ENCODE measurements at regions not wholly inside any gene's neighbourhood (a gene's known extent, or its start where the extent isn't known, plus 50 kb on each side); places are given as distances from the start of the nearest gene placed in this dataset.

DNA sequence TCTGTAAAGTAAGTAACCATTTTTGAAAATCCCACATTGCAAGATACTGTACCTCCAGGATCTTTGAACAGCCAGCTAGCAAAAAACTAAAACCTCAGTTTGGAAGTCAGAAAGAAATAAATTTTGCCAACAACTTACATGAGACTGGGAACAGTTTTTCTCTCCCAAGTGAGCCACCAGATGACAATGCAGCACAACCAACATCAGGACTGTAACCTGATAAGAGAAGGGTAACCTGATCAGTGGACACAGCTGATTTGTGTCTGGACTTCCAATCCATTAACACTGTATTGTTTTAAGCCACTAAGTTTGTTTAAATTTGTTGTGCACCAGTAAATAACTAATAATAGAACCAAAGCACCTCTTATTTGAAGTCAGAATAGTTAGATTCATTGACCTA, 923.3 kb downstream of the FAT4 start:
- TF ChIP-seq, protein P1, sequence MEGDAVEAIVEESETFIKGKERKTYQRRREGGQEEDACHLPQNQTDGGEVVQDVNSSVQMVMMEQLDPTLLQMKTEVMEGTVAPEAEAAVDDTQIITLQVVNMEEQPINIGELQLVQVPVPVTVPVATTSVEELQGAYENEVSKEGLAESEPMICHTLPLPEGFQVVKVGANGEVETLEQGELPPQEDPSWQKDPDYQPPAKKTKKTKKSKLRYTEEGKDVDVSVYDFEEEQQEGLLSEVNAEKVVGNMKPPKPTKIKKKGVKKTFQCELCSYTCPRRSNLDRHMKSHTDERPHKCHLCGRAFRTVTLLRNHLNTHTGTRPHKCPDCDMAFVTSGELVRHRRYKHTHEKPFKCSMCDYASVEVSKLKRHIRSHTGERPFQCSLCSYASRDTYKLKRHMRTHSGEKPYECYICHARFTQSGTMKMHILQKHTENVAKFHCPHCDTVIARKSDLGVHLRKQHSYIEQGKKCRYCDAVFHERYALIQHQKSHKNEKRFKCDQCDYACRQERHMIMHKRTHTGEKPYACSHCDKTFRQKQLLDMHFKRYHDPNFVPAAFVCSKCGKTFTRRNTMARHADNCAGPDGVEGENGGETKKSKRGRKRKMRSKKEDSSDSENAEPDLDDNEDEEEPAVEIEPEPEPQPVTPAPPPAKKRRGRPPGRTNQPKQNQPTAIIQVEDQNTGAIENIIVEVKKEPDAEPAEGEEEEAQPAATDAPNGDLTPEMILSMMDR (IDR thresholded peaks at IDR 0.05): no peak

DNA sequence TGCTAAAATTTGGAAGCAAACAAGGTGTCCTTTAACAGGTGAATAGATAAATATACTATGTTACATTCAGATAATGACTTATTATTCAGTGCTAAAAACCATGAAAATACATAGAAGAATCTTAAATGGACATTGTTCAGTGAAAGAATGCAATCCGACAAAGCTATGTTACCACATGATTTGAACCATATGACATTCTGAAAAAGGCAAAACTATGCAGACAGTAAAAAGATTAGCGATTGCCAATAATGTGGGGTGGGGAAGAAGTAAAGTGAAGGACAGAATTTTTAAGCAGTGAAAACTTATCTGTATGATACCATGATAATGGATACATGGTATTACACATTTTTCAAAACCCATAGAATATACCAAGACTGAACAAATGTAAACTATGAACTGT, 926.9 kb downstream of the FAT4 start:
- TF ChIP-seq, protein P1 (IDR thresholded peaks at IDR 0.05): no peak

DNA sequence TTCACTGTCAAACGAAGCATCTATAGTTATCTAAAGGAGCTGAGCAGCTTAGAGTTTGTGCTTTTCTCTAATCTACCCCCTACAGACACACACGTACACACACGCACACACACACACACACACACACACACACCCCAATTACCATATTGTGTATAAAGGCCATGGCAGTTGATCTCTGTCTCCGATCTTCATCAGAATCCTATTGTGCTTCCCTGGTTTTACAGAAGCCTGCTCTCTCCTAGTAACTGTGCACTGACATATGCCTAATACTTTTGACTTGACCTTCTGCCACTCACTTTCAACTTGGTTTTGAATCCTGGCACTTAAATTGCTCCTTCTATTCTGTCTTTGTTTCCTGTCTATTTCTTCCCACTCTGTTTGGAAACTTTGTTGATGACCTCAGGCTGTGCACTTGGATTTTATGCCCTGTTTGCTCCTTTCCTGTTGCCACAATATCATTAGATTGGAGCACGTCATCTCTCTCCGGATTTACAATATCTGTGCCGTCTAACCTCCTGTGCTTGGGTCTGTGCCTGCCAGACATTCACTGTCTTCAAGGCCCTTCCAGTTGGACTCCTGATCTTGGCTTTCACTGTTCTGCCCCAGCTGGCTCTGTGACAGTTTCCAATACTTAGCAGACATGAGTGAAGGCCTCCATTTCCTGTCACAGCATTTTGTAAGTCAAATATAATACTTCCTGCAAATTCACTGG, 928.1 kb downstream of the FAT4 start:
- TF ChIP-seq, protein P1 (IDR thresholded peaks at IDR 0.05): no peak

DNA sequence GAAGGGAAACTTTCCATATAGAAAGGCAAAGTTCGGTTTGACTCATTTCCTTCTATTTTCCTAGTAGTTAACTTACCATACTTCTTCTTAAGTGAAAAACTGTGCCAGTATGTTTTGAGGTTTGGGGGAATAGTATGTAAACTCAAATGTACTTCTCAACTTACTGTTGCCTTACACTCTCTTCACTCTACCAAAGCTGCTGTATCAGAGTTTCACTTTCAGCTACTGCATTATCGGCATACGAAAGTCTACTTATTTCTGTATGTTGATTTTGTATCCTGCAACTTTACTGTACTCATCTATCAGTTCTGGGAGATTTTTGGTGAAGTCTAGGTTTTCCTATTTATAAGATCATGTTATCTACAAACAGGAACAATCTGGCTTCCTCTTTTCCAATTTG, 932.7 kb downstream of the FAT4 start:
- TF ChIP-seq, protein P1 (IDR thresholded peaks at IDR 0.05): no peak

DNA sequence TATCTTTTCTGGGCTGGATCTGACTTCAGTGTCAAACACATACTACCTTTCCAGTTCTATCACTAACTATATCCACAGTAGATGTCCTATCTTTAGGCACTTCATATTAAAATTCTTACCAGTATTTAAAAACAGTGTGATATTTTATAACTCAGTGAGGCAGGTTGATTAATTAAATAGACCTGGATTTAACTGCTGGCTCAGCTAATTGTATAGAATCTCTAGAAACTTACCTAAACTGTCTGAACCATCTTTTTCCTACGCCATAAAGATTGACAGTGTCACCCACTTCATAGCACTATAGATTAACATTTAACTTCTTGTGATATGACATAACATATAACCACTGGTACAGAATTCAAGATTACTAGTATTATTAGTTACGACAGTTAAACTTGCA, 935.3 kb downstream of the FAT4 start:
- TF ChIP-seq, protein P1 (IDR thresholded peaks at IDR 0.05): no peak

DNA sequence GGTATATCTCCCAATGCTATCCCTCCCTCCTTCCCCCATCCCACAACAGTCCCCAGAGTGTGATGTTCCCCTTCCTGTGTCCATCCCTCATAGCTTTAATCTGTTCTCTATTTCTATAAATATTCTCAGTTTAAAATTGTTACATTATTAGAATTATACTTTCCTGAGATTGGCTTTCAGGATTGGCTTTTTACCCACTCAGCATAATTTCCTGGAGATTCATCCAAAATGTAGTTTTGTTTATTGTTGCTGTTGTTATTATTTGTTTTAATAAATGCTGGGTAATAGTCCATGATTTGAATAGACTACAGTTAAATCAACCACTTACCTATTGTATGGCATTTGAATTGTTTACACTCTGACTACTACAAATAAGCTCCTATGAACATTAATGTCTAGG, 936.4 kb downstream of the FAT4 start:
- TF ChIP-seq, protein P1 (IDR thresholded peaks at IDR 0.05): no peak

DNA sequence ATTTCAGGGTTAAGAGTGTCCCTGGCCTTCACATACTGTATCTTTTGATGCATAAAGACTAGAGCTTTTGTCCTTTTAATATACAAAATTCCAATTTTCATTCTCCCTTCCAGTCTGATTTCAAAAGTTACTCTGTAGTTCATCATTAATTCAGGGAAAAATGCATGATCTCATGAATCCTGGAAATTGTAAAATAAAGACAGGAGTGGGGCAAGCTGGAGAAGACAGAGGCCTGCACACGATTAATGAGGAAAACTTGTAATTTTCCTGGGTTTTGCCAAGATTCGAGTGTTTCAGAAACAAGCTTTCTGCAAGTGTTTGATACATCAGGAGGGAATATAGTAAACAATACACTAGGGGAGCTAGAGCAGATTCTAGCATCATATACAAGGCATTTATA, 947.9 kb downstream of the FAT4 start:
- TF ChIP-seq, protein P1 (IDR thresholded peaks at IDR 0.05): no peak

DNA sequence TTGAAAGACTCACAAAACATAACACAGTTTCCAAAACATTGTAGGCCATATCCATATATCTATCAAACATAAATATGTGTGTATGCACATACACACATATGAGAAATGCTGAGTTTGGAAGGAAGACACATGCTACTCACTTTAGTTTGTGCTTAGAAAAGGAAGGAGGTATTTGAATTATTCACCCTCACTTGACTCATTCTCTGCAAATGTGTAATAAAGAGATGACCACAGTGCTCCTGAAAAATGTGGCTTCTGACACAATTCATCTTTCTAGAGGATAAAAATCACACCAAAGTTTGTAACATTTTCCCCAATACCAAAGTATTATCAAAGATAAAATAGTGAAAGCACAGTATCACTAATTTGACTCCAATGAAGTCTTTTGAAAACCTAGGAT, 950.1 kb downstream of the FAT4 start:
- TF ChIP-seq, protein P1 (IDR thresholded peaks at IDR 0.05): no peak
